H54 (cell line): ENCODE measurements at regions not wholly inside any gene's neighbourhood (a gene's known extent, or its start where the extent isn't known, plus 50 kb on each side); places are given as distances from the start of the nearest gene placed in this dataset.
"Not testable (repeated sequence)": the region's sequence is repeated elsewhere in the genome, so short reads cannot be mapped to it uniquely, and the experiment has no call there.

ENCODE experiments used
- DNase-seq: peaks from one replicate; pipeline ENCODE4 v3.0.0; 2011; ENCODE audit warnings: low spot score, mixed read lengths; ENCODE audit not compliant: insufficient read length
- FAIRE-seq: peaks from 3 replicates; lab custom pipeline; 2011; peaks lifted over from hg19 to GRCh38; lab: Jason Lieb, UNC
- POLR2A ChIP-seq: IDR thresholded peaks from 2 replicates; pipeline ENCODE4 v1.6.1; 2011; ENCODE audit warnings: low read depth, mild to moderate bottlenecking, low read length

- TF ChIP-seq POLR2A: no peak
- DNase-seq (no peak), FAIRE-seq (no peak)
Measured at GRCh38 chrX:36804066-36804465, 204.1 kb upstream of the FAM47C start.

GRCh38 chrX:36844857-36845256, 163.3 kb upstream of the FAM47C start:
- TF ChIP-seq POLR2A: no peak
- DNase-seq (no peak), FAIRE-seq (no peak)

GRCh38 chrX:36847496-36847895, 160.7 kb upstream of the FAM47C start:
- no peak for TF ChIP-seq POLR2A
- FAIRE-seq (no peak), DNase-seq (no peak)

GRCh38 chrX:36849407-36849806, 158.8 kb upstream of the FAM47C start:
- TF ChIP-seq POLR2A: no peak
- DNase-seq: no peak
- no peak for FAIRE-seq

- no peak for FAIRE-seq
Measured at GRCh38 chrX:36856849-36857248, 151.3 kb upstream of the FAM47C start.

GRCh38 chrX:36859231-36859630, 148.9 kb upstream of the FAM47C start:
- DNase-seq: no peak
- no peak for FAIRE-seq
- no peak for TF ChIP-seq POLR2A

More at GRCh38 chrX:36856849-36857248, 151.3 kb upstream of the FAM47C start:
- TF ChIP-seq POLR2A: no peak
- no peak for DNase-seq

- FAIRE-seq (no peak), DNase-seq (no peak)
- TF ChIP-seq POLR2A: no peak
Measured at GRCh38 chrX:36861601-36862000, 146.6 kb upstream of the FAM47C start.

- FAIRE-seq: no peak
- no peak for TF ChIP-seq POLR2A
- no peak for DNase-seq
Measured at GRCh38 chrX:36867143-36867542, 141.0 kb upstream of the FAM47C start.

- FAIRE-seq: no peak
- no peak for DNase-seq
- no peak for TF ChIP-seq POLR2A
Measured at GRCh38 chrX:36868592-36868991, 139.6 kb upstream of the FAM47C start.

GRCh38 chrX:36869457-36869856, 138.7 kb upstream of the FAM47C start:
- TF ChIP-seq POLR2A: no peak
- FAIRE-seq (no peak), DNase-seq (no peak)

- FAIRE-seq: no peak
- no peak for TF ChIP-seq POLR2A
- DNase-seq: no peak
Measured at GRCh38 chrX:36897690-36898089, 110.5 kb upstream of the FAM47C start.

GRCh38 chrX:36898301-36898700, 109.9 kb upstream of the FAM47C start:
- no peak for DNase-seq
- no peak for FAIRE-seq
- TF ChIP-seq POLR2A: no peak

GRCh38 chrX:36904561-36904960, 103.6 kb upstream of the FAM47C start:
- DNase-seq, FAIRE-seq: not testable (repeated sequence)

GRCh38 chrX:36908801-36909675, 99.1 kb upstream of the FAM47C start:
- FAIRE-seq (no peak), DNase-seq (peak; percentile 0)
- TF ChIP-seq POLR2A: no peak

GRCh38 chrX:36909676-36910030, 98.5 kb upstream of the FAM47C start:
- DNase-seq: no peak
- no peak for TF ChIP-seq POLR2A
- no peak for FAIRE-seq
